Karpas-422 (cell line): ENCODE measurements at regions not wholly inside any gene's neighbourhood (a gene's known extent, or its start where the extent isn't known, plus 50 kb on each side); places are given as distances from the start of the nearest gene placed in this dataset.
"Not testable (repeated sequence)": the region's sequence is repeated elsewhere in the genome, so short reads cannot be mapped to it uniquely, and the experiment has no call there.

Experiments used
- DNase-seq: peaks from one replicate; pipeline ENCODE4 v3.0.0-alpha.2; 2015
- H2AFZ ChIP-seq: fragments of 200-600 bp; sonication (generic); 2 replicates; pipeline ENCODE4 v1.6.1; 2014; ENCODE audit warnings: antibody characterized with exemption, low read length, mixed read lengths
- H3K27ac ChIP-seq: fragments of 200-600 bp; sonication (generic); 2 replicates; pipeline ENCODE4 v1.5.1; 2014; ENCODE audit warnings: mild to moderate bottlenecking, low read length, moderate library complexity
- H3K27me3 ChIP-seq: fragments of 200-600 bp; sonication (generic); 2 replicates; pipeline ENCODE4 v1.6.1; 2014; ENCODE audit warnings: low read length, mixed read lengths
- H3K36me3 ChIP-seq: fragments of 200-600 bp; sonication (generic); 2 replicates; pipeline ENCODE4 v1.6.1; 2014; ENCODE audit warnings: low read length, mixed read lengths; ENCODE audit not compliant: insufficient read depth
- H3K4me1 ChIP-seq: fragments of 200-600 bp; sonication (generic); 2 replicates; pipeline ENCODE4 v1.6.1; 2014; ENCODE audit warnings: mild to moderate bottlenecking, low read length, mixed read lengths
- H3K4me2 ChIP-seq: fragments of 200-600 bp; sonication (generic); 2 replicates; pipeline ENCODE4 v1.6.1; 2014; ENCODE audit warnings: low read length, low read depth, mild to moderate bottlenecking; ENCODE audit not compliant: poor library complexity, severe bottlenecking
- H3K4me3 ChIP-seq: fragments of 200-600 bp; sonication (generic); 2 replicates; pipeline ENCODE4 v1.5.1; 2014; ENCODE audit warnings: mild to moderate bottlenecking, antibody characterized with exemption, low read length, mixed read lengths
- H3K79me2 ChIP-seq: fragments of 200-600 bp; sonication (generic); 2 replicates; pipeline ENCODE4 v1.6.1; 2014; ENCODE audit warnings: mild to moderate bottlenecking, low read length, mixed read lengths
- H3K9ac ChIP-seq: fragments of 200-600 bp; sonication (generic); 2 replicates; pipeline ENCODE4 v1.6.0; 2014; ENCODE audit warnings: low read length
- H3K9me2 ChIP-seq: fragments of 200-600 bp; sonication (generic), shearing (Covaris generic); replicated peaks from 2 replicates; pipeline ENCODE4 v1.6.0; 2014; ENCODE audit warnings: mild to moderate bottlenecking, low read length, moderate library complexity; ENCODE audit not compliant: insufficient read depth
- H3K9me3 ChIP-seq: fragments of 300-700, 200-600 bp; sonication (generic); 2 replicates; pipeline ENCODE4 v1.6.1; 2014; ENCODE audit warnings: low read length, mixed read lengths
- H4K20me1 ChIP-seq: fragments of 200-600 bp; sonication (generic); 2 replicates; pipeline ENCODE4 v1.6.1; 2014; ENCODE audit warnings: mild to moderate bottlenecking, antibody characterized with exemption, low read length, low read depth; ENCODE audit not compliant: insufficient read depth

GRCh38 chr5:99030906-99031440, 102.2 kb upstream of the CHD1 start:
- no peak overlapping the region for H2AFZ ChIP-seq
- DNase-seq, result no peak
- H4K20me1 ChIP-seq, result no peaks in the 10 kb centered on the region
- H3K9me3 ChIP-seq, result no peaks in the 10 kb centered on the region
- H3K36me3 ChIP-seq, result no peaks in the 10 kb centered on the region
- H3K9ac ChIP-seq, result no peak overlapping the region
- H3K79me2 ChIP-seq, result no peaks in the 10 kb centered on the region
- H3K27me3 ChIP-seq, result no peaks in the 10 kb centered on the region
- no peak overlapping the region for H3K4me3 ChIP-seq
- H3K27ac ChIP-seq, result no peak overlapping the region
- H3K9me2 ChIP-seq, result no peaks in the 10 kb centered on the region
- no peak overlapping the region for H3K4me2 ChIP-seq
- peaks cover 39% of the 10 kb centered on the region for H3K4me1 ChIP-seq

GRCh38 chr5:99029172-99029571, 100.4 kb upstream of the CHD1 start:
- H3K9me2 ChIP-seq, result no peaks in the 10 kb centered on the region
- no peaks in the 10 kb centered on the region for H3K27me3 ChIP-seq
- H3K9ac ChIP-seq, result no peak overlapping the region
- no peaks in the 10 kb centered on the region for H3K36me3 ChIP-seq
- no peak overlapping the region for H3K4me2 ChIP-seq
- no peaks in the 10 kb centered on the region for H3K79me2 ChIP-seq
- H3K4me3 ChIP-seq, result no peak overlapping the region
- peaks cover 39% of the 10 kb centered on the region for H3K4me1 ChIP-seq
- no peak for DNase-seq
- H2AFZ ChIP-seq, result no peak overlapping the region
- no peaks in the 10 kb centered on the region for H3K9me3 ChIP-seq
- H3K27ac ChIP-seq, result no peak overlapping the region
- H4K20me1 ChIP-seq, result no peaks in the 10 kb centered on the region

- peak; percentile 44 for DNase-seq
- H3K9ac ChIP-seq, H3K36me3 ChIP-seq, H3K9me2 ChIP-seq, H3K9me3 ChIP-seq, H3K79me2 ChIP-seq, H3K27me3 ChIP-seq, H4K20me1 ChIP-seq, H3K27ac ChIP-seq, H3K4me3 ChIP-seq, H2AFZ ChIP-seq: not testable (repeated sequence)
- Histone ChIP-seq H3K4me1 (peaks cover 34% of the 10 kb centered on the region), H3K4me2 (peak overlapping the region; percentile 10)
These were observed 99.4 kb upstream of the CHD1 start for GRCh38 chr5:99028170-99028569.

GRCh38 chr5:99025298-99026045, 96.7 kb upstream of the CHD1 start:
- Histone ChIP-seq H3K36me3 (no peaks in the 10 kb centered on the region), H3K27ac (no peak overlapping the region), H3K79me2 (no peaks in the 10 kb centered on the region), H3K4me1 (peaks cover 27% of the 10 kb centered on the region), H3K4me3 (no peak overlapping the region), H3K9ac (no peak overlapping the region), H3K9me2 (no peaks in the 10 kb centered on the region), H2AFZ (no peak overlapping the region), H3K27me3 (no peaks in the 10 kb centered on the region), H3K4me2 (no peak overlapping the region), H4K20me1 (no peaks in the 10 kb centered on the region), H3K9me3 (no peaks in the 10 kb centered on the region)
- no peak for DNase-seq

GRCh38 chr5:99023330-99023729, 94.5 kb upstream of the CHD1 start:
- H3K4me3 ChIP-seq, result no peak overlapping the region
- DNase-seq, result no peak
- H3K27ac ChIP-seq, result no peak overlapping the region
- peaks cover 22% of the 10 kb centered on the region for H3K4me1 ChIP-seq
- no peak overlapping the region for H3K9ac ChIP-seq
- H3K36me3 ChIP-seq, result no peaks in the 10 kb centered on the region
- no peak overlapping the region for H2AFZ ChIP-seq
- H3K27me3 ChIP-seq, result no peaks in the 10 kb centered on the region
- no peak overlapping the region for H3K4me2 ChIP-seq
- no peaks in the 10 kb centered on the region for H3K9me2 ChIP-seq
- H4K20me1 ChIP-seq, result no peaks in the 10 kb centered on the region
- H3K79me2 ChIP-seq, result no peaks in the 10 kb centered on the region
- H3K9me3 ChIP-seq, result no peaks in the 10 kb centered on the region

GRCh38 chr5:99022250-99022649, 93.4 kb upstream of the CHD1 start:
- no peak overlapping the region for H2AFZ ChIP-seq
- no peak overlapping the region for H3K27ac ChIP-seq
- H4K20me1 ChIP-seq, result no peaks in the 10 kb centered on the region
- H3K36me3 ChIP-seq, result no peaks in the 10 kb centered on the region
- DNase-seq, result no peak
- no peak overlapping the region for H3K4me3 ChIP-seq
- H3K9ac ChIP-seq, result no peak overlapping the region
- no peak overlapping the region for H3K4me2 ChIP-seq
- no peaks in the 10 kb centered on the region for H3K9me3 ChIP-seq
- H3K9me2 ChIP-seq, result no peaks in the 10 kb centered on the region
- H3K27me3 ChIP-seq, result no peaks in the 10 kb centered on the region
- no peaks in the 10 kb centered on the region for H3K79me2 ChIP-seq
- peaks cover 12% of the 10 kb centered on the region for H3K4me1 ChIP-seq

- Histone ChIP-seq H4K20me1 (no peaks in the 10 kb centered on the region), H3K79me2 (no peaks in the 10 kb centered on the region), H3K36me3 (no peaks in the 10 kb centered on the region), H2AFZ (no peak overlapping the region), H3K4me1 (no peaks in the 10 kb centered on the region), H3K4me2 (no peak overlapping the region), H3K27me3 (no peaks in the 10 kb centered on the region), H3K9me2 (no peaks in the 10 kb centered on the region), H3K9ac (no peak overlapping the region), H3K27ac (no peak overlapping the region), H3K4me3 (no peak overlapping the region), H3K9me3 (no peaks in the 10 kb centered on the region)
- DNase-seq, result no peak
These were observed 91.9 kb upstream of the CHD1 start for GRCh38 chr5:99020698-99021048.

- Histone ChIP-seq H3K4me3 (no peak overlapping the region), H4K20me1 (no peaks in the 10 kb centered on the region), H3K9me2 (no peaks in the 10 kb centered on the region), H3K36me3 (no peaks in the 10 kb centered on the region), H3K27me3 (no peaks in the 10 kb centered on the region), H3K79me2 (no peaks in the 10 kb centered on the region), H3K9me3 (no peaks in the 10 kb centered on the region), H3K9ac (no peak overlapping the region), H3K4me2 (no peak overlapping the region), H2AFZ (no peak overlapping the region), H3K4me1 (no peaks in the 10 kb centered on the region), H3K27ac (no peak overlapping the region)
- no peak for DNase-seq
These were observed 91.2 kb upstream of the CHD1 start for GRCh38 chr5:99019812-99020697.
